ENCODE measurements at regions not wholly inside any gene's neighbourhood (a gene's known extent, or its start where the extent isn't known, plus 50 kb on each side); places are given as distances from the start of the nearest gene placed in this dataset.

DNA sequence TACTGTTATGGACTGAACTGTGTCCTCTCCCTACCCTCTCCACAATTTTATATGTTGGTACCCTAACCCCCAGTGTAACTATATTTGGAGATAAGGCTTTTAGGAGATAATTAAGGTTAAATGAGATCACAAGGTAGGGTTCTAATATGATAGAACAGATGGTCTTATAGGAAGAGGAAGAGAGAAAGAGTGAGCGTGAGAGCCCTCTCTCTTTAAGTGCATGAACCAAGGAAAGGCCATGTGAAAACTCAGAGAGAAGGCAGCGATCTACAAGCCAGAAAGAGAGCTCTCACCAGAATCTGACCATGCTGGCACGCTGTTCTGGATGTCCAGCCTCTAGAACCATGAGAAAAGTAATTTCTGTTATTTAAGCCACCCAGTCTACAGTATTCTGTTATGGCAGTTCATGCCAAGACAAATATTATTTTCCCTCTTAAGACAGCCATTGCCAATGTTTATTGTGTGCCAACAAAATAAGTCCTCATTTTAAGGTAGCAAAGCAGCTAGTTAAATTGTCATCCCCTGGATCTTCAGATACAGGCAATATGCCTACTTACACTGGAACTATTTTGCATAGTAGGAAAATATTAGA lies 336.2 kb downstream of the MID1IP1 start:
- DNase-seq (ENCODE audit: low read depth in 2 of 2), result no peak

- DNase-seq (ENCODE audit: low read depth in 2 of 2), result no peak
Measured at GRCh38 chrX:39140581-39140980, 339.3 kb downstream of the MID1IP1 start.

- DNase-seq (ENCODE audit: low read depth in 2 of 2), result no peak
Measured at GRCh38 chrX:39144323-39144722, 343.1 kb downstream of the MID1IP1 start.

GRCh38 chrX:39144956-39145355 lies 343.7 kb downstream of the MID1IP1 start:
- DNase-seq (ENCODE audit: low read depth in 2 of 2), result no peak

GRCh38 chrX:39145859-39146258 lies 344.6 kb downstream of the MID1IP1 start:
- DNase-seq (ENCODE audit: low read depth in 2 of 2), result no peak

DNA sequence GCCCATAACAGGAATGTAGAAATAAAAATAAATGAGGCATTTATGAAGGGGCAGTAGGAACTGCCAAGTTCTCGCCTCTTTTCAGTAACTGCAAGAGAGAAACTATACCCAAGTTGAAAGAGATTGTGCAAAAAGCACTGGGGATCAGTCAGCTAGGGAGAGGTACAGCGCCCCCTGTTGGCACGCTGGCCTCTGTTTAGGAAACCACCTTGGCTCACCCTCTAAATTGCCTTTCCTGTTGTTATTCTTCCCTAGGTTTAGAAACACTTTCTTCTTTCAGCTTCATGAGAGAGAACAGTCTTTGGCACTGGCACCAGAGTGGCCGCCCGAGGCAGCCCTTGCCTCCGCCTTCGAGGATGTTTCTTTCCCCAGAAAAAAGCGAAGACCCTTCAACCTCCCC lies 348.5 kb downstream of the MID1IP1 start:
- DNase-seq (ENCODE audit: low read depth in 2 of 2), result no peak

DNA sequence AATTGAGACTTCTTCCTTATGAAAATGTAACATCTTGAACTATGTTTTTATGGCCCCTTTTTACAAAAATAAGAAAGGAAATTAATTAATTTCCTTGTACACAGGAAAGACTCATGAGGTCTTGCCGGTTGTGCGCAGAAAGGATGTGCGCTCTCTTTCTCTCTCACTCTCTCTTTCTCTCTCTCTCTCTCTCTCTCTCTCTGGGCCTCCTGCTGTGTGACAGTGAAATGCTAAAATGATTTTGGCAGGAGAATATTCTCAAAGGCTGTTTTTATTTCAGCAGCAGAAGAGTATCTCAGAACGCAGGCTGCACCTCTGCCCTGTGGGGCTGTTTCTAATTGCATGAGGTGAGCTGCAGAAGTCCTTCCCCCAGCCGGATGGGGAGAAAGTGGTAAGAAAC lies 349.0 kb downstream of the MID1IP1 start:
- no peak for DNase-seq (ENCODE audit: low read depth in 2 of 2)

DNA sequence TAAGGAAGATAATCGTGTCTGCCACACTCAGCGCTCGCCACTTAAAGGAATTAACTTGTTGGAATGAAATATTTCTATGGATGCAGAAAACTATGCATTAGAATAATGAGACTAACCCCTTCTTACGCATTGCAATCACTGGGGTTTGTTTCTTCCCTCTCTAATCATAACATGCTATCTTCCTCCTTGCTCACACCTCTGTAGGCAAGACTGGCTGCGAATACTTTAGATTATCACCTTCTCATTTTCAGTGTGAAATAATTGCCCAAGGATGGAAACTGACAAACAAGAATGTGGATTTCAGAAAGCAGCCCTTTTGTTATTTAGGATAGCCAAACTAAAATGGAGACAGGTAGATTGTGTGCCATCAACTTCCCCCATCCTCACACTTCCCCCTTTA lies 349.4 kb downstream of the MID1IP1 start:
- no peak for DNase-seq (ENCODE audit: low read depth in 2 of 2)

DNA sequence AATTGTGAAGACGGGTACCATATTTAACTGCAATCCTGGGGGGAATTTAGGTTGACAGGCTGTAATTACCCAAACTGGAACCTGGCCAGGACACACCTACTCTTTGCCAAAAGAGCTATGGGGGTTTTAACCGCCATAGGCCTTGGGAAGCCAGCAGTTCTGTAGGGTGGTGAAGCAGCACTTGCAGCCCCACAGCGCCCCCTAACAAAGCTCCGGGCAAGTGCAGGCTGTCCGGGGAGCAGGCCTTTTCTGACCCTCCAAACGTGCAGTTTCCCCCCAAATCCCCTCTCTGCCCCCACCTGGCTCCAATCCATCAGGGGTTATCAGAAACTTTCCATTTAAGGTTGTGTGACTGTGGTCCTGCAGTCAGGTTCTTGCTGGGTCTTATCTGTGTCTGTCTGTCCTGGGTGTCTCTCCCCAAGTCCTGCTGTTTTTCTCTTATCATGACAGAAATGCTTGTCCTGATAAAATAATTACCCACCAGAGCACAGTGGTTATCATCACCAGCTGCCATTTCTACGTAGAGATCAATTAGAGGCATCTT lies 350.9 kb downstream of the MID1IP1 start:
- DNase-seq (ENCODE audit: low read depth in 2 of 2), result no peak

DNA sequence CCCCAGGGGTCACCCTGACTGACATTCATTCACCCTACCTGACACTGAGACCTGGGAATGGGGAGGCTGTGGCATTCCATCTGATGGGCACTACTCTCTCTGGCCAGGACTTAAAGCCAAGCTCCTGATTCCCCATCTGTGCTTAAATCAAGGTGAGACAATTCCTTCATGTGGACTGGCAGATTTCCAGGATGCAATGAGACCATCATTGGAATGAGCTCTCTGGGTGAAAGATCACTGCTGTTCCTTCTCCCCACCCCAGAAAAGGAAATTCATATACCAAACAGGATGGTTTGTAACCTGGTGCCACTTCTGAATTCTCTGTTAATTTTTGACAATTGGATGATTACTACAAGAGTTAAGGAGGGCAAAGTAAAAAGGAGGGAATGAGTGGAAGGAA lies 354.8 kb downstream of the MID1IP1 start:
- no peak for DNase-seq (ENCODE audit: low read depth in 2 of 2)

GRCh38 chrX:39157006-39157405 lies 355.7 kb downstream of the MID1IP1 start:
- DNase-seq (ENCODE audit: low read depth in 2 of 2), result no peak

DNA sequence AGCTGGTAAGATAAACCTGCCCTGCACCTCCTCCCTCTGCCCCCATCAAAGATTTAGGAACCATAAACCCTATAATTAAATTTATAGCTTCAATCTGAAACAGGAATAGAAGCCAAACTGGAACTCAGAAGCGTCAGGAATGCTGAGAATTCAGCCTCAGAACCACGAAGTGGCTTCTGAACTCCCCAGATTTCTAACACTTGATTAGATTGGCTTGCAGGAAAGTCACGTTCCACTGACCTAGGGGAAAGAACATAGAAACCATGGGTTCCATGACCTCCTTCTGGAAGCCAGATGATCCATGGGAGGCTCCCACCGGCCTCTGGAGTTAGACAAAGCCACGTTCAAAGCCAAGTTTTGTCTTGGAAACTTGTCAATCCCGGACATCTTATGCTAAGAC lies 356.5 kb downstream of the MID1IP1 start:
- no peak for DNase-seq (ENCODE audit: low read depth in 2 of 2)

DNA sequence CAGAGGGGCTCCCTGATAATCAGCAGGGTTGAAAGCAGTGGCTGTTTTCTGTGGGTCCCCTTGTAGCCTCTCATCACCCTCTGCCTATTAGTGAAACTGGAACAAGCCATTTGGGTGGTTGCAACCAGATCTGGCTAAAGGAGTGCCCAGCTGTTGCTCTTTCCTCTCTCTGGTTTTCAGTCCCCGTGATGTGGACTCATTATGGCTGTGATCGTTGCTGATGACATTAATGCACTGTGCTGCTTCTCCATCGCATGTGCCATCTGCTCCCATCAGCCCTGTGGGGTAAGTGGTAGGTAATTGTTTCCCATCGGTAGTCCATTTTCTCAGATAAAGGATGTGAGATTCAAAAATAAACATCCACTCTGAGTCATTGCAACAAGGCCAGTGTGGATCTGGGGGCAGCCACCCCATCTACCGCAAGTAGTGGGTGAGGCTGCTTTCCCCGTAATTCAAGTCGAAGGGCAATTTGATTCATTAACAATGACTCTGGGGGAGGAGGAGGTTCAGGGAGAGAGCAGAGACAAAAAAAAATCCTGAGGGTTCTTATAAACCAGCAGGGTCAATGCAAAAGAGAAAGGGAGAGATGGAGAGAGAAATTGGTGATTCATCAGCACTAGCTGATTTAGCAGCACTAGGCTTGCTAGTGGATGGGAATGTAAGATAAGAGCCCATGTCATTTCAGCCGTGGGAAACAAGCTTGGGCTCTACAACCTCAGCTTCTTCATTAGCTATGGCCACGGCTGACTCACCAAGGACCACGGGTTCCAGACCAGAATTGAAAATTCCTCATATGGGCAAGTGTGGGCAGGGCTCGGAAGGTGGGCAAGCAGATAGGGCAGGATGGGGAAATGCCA lies 357.8 kb downstream of the MID1IP1 start:
- DNase-seq (ENCODE audit: low read depth in 2 of 2), result no peak

- no peak for DNase-seq (ENCODE audit: low read depth in 2 of 2)
Measured at GRCh38 chrX:39159921-39160507, 358.8 kb downstream of the MID1IP1 start.

DNA sequence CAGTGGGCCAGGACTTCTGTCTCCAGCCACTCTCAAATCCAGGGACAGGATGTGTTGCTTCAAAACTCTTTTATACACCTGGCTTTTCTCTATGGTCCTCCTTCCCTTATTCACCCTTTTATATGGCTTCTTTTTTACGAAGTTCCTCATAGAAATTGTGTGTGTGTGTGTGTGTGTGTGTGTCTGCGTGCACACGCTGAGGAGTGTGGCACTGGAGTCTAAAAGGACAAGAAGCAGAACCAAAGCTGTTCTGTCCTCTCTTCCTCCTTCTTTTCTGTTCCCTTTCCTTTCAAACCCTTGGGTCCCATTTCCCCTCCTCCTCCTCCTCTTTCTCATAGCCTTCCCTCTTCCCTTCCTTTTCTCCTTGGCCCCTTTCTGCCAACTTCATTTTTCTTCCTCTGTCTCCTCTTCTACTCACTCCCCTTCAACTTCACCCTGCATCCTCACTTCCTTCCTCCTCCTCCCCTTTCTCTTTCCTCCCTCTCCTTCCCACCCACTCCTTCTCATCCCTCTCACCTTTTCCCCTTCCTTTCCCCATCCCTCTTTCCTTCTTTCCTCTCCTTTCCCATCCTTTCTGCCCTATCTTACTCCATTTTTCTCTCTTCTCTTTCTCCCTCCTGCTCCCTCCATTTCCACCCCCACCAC lies 360.5 kb downstream of the MID1IP1 start:
- DNase-seq (ENCODE audit: low read depth in 2 of 2), result no peak

- DNase-seq (ENCODE audit: low read depth in 2 of 2), result no peak
Measured at GRCh38 chrX:39162322-39162735, 361.1 kb downstream of the MID1IP1 start.

DNA sequence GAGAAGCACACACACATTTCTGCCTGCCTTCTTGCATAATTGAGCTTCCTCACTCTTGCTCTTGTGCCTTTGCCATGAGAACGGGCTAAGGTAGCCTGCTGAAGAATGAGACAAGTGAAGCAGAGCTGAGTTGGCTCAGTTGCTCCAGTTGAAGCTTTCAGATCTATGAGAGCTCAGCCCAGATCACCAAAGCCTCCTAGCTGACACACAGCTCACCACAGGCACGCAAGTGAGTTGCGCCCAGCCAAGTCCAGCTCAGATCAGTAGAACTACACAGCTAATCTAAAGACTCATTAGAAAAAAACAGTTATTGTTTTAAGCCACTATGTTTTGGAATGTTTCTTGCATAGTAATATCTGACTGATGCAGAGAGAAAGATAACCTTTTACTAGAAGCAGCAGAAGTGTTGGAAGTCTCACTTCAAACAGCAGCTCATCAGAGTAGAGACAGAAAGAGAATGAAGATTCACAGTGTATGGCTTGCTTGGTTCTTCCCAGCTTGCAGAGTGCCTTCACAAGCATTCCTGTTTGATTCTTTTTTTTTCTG lies 362.4 kb downstream of the MID1IP1 start:
- DNase-seq (ENCODE audit: low read depth in 2 of 2), result no peak

DNA sequence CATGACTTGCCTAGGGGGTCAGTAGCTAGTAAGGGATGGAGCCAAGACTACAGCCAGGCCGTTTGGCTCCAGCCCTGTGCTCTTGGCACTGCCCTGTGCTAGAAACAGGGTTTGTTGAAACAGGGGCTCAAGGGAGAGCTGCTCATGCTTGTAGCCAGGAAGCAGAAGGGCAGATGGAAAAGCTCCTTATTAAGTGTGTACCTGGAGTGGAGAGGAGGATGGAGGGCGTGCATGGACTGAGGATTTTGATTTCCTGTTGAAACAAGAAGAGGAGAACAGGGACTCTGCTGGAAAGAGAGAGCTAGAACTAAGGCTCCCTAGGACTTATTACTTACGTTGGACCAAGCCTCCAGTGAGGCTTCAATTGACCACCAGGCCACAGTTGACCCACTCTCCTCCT lies 363.0 kb downstream of the MID1IP1 start:
- no peak for DNase-seq (ENCODE audit: low read depth in 2 of 2)

DNA sequence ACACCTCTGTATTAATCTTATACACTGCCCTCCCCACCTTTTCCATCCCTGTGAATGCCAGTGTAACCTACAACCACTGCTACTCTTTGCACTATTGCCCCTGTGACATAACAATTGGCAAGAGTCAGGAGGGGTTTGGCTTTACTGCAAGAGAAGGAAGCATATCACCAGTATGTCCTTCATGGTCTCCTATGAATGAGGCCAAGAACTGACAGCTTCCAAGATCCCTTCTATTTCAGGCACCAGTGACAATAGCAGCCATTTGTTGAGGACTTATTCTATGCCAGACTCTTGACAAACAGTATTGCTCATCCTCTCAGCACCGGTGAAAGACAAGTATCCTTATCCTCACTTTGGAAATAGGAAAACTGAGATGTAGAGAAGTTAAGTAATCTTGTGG lies 363.9 kb downstream of the MID1IP1 start:
- DNase-seq (ENCODE audit: low read depth in 2 of 2), result no peak

DNA sequence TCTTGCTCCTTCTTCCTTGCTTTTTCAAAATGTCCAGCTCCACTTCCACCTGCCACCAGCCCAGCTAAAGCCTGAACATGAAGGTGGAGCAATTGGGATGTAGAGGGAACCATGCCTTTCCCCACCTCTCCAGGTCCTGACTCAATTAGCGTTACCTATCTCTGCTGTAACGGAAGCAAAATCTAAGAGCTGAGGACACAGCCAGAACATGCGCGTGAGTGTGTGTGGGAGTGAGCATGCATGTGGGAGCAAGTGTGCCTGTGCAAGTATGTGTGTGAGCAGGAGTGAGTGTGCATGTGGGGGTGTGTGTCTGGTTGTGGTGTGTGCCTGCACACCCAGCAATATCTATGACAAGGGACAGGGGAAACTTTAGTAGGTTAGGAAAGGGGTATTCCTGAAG lies 364.5 kb downstream of the MID1IP1 start:
- no peak for DNase-seq (ENCODE audit: low read depth in 2 of 2)

- no peak for DNase-seq (ENCODE audit: low read depth in 2 of 2)
Measured at GRCh38 chrX:39167791-39168190, 366.5 kb downstream of the MID1IP1 start.

DNA sequence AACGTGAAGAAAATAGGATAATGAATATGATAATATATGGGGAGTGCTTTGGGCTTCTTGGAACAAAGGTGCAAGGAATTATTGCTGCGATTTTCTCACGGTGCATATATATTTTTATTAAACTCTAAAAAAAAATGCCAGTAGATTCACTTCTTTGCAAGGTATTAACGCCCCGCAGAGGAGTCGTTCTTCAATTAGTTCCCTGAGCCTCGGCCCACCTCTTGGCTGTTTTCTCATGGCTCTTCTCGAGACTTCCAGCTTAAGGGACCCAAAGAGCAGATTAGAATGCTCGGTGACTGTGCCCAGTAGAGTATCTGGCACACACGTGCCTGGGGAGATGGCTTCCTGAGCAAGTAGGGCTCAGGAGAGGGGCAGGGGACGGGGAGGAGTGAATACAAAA lies 367.4 kb downstream of the MID1IP1 start:
- no peak for DNase-seq (ENCODE audit: low read depth in 2 of 2)
